HuH-7 (cell line): ENCODE measurements at regions not wholly inside any gene's neighbourhood (a gene's known extent, or its start where the extent isn't known, plus 50 kb on each side); places are given as distances from the start of the nearest gene placed in this dataset.

Experiments
- DNase-seq: peaks from one replicate; pipeline ENCODE4 v3.0.0; 2011; ENCODE audit warnings: low spot score

GRCh38 chr5:161235569-161235968, 311.0 kb downstream of the GABRB2 start:
- no peak for DNase-seq

GRCh38 chr5:161233553-161233952, 313.0 kb downstream of the GABRB2 start:
- DNase-seq, result no peak

- DNase-seq, result peak; percentile 5
Measured at GRCh38 chr5:161230221-161230620, 316.3 kb downstream of the GABRB2 start.

GRCh38 chr5:161219816-161220215, 326.7 kb downstream of the GABRB2 start:
- no peak for DNase-seq

- no peak for DNase-seq
Measured at GRCh38 chr5:161216877-161217276, 329.6 kb downstream of the GABRB2 start.

- DNase-seq, result no peak
Measured at GRCh38 chr5:161212123-161212712, 334.3 kb downstream of the GABRB2 start.

- DNase-seq, result no peak
Measured at GRCh38 chr5:161201558-161201957, 345.0 kb downstream of the GABRB2 start.

- no peak for DNase-seq
Measured at GRCh38 chr5:161190778-161191177, 338.8 kb upstream of the ATP10B start.

- no peak for DNase-seq
Measured at GRCh38 chr5:161190086-161190485, 338.1 kb upstream of the ATP10B start.

- no peak for DNase-seq
Measured at GRCh38 chr5:161189452-161189851, 337.4 kb upstream of the ATP10B start.

- DNase-seq, result no peak
Measured at GRCh38 chr5:161183559-161183958, 331.5 kb upstream of the ATP10B start.

- DNase-seq, result no peak
Measured at GRCh38 chr5:161176221-161176620, 324.2 kb upstream of the ATP10B start.

GRCh38 chr5:161169776-161170175, 317.8 kb upstream of the ATP10B start:
- no peak for DNase-seq

- no peak for DNase-seq
Measured at GRCh38 chr5:161167016-161167767, 315.2 kb upstream of the ATP10B start.

- DNase-seq, result no peak
Measured at GRCh38 chr5:161165998-161166660, 314.1 kb upstream of the ATP10B start.

- no peak for DNase-seq
Measured at GRCh38 chr5:161157925-161158324, 305.9 kb upstream of the ATP10B start.

GRCh38 chr5:161155451-161155850, 303.4 kb upstream of the ATP10B start:
- no peak for DNase-seq

GRCh38 chr5:161152415-161152940, 300.5 kb upstream of the ATP10B start:
- DNase-seq, result no peak

- DNase-seq, result no peak
Measured at GRCh38 chr5:161150441-161150988, 298.5 kb upstream of the ATP10B start.

- no peak for DNase-seq
Measured at GRCh38 chr5:161149078-161149477, 297.1 kb upstream of the ATP10B start.

- DNase-seq, result no peak
Measured at GRCh38 chr5:161138751-161139455, 286.9 kb upstream of the ATP10B start.

- DNase-seq, result no peak
Measured at GRCh38 chr5:161134956-161135355, 282.9 kb upstream of the ATP10B start.
